ENCODE measurements at regions not wholly inside any gene's neighbourhood (a gene's known extent, or its start where the extent isn't known, plus 50 kb on each side); places are given as distances from the start of the nearest gene placed in this dataset.

GRCh38 chr6:110039981-110040383, 61.9 kb downstream of the GPR6 start:
- peak overlapping the region in 10 of 12 donors; percentile 11 to 47 (median 31) for H3K4me3 ChIP-seq
- peak overlapping the region in 1 of 12 donors; percentile 59 for H3K27ac ChIP-seq
- DNase-seq, result no peak
- peaks cover 0 to 10% (median 0%) of the 10 kb centered on the region in 12 donors for H3K4me1 ChIP-seq
- TF ChIP-seq POLR2A (IDR thresholded peaks at IDR 0.05), result no peak
- TF ChIP-seq, protein P1, sequence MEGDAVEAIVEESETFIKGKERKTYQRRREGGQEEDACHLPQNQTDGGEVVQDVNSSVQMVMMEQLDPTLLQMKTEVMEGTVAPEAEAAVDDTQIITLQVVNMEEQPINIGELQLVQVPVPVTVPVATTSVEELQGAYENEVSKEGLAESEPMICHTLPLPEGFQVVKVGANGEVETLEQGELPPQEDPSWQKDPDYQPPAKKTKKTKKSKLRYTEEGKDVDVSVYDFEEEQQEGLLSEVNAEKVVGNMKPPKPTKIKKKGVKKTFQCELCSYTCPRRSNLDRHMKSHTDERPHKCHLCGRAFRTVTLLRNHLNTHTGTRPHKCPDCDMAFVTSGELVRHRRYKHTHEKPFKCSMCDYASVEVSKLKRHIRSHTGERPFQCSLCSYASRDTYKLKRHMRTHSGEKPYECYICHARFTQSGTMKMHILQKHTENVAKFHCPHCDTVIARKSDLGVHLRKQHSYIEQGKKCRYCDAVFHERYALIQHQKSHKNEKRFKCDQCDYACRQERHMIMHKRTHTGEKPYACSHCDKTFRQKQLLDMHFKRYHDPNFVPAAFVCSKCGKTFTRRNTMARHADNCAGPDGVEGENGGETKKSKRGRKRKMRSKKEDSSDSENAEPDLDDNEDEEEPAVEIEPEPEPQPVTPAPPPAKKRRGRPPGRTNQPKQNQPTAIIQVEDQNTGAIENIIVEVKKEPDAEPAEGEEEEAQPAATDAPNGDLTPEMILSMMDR (IDR thresholded peaks at IDR 0.05), result peak in 5 of 12 donors; percentile 8 to 36 (median 26)
- no peaks in the 10 kb centered on the region for H3K9me3 ChIP-seq
- intact Hi-C loops (cut with DNase I), result loop anchor here (1.0 to 10.0 kb wide), 9 partner anchors 245 to 513 kb away; no protein-coding TSS in a partner anchor
- no peaks in the 10 kb centered on the region for H3K27me3 ChIP-seq
- ATAC-seq, result peak; percentile 28 to 64 (median 42)
- H3K36me3 ChIP-seq, result no peaks in the 10 kb centered on the region
- 14 to 32% (median 21%) methylated on average over 15 of the region's 15 CpGs for WGBS, 4 donors

- ATAC-seq (no peak), DNase-seq (no peak)
- intact Hi-C loops (cut with DNase I), result loop anchor here in 7 of 10 donors (1.0 to 10.0 kb wide), 6 partner anchors 335 to 514 kb away; no protein-coding TSS in a partner anchor
- peaks cover 0 to 2% (median 0%) of the 10 kb centered on the region in 12 donors for H3K9me3 ChIP-seq
- H3K4me1 ChIP-seq, result peaks cover 0 to 10% (median 0%) of the 10 kb centered on the region in 12 donors
- H3K27me3 ChIP-seq, result no peaks in the 10 kb centered on the region
- H3K4me3 ChIP-seq, result no peak overlapping the region
- H3K36me3 ChIP-seq, result no peaks in the 10 kb centered on the region
- 70 to 82% (median 76%) methylated on average over 7 of the region's 7 CpGs for WGBS, 4 donors
- no peak overlapping the region for H3K27ac ChIP-seq
- TF ChIP-seq, protein P1 (IDR thresholded peaks at IDR 0.05), result no peak
These were observed 62.6 kb downstream of the GPR6 start for GRCh38 chr6:110040716-110041115.

- peaks cover 0 to 10% (median 0%) of the 10 kb centered on the region in 12 donors for H3K4me1 ChIP-seq
- intact Hi-C loops (cut with DNase I), result loop anchor here in 7 of 10 donors (2.0 to 10.0 kb wide), 5 partner anchors 336 to 514 kb away; no protein-coding TSS in a partner anchor
- TF ChIP-seq, protein P1 (IDR thresholded peaks at IDR 0.05), result no peak
- no peak for TF ChIP-seq POLR2A (IDR thresholded peaks at IDR 0.05)
- no peak overlapping the region for H3K4me3 ChIP-seq
- DNase-seq (no peak), ATAC-seq (no peak)
- WGBS, 4 donors, result 51 to 67% (median 58%) methylated on average over 2 of the region's 2 CpGs
- H3K27ac ChIP-seq, result no peak overlapping the region
- no peaks in the 10 kb centered on the region for H3K36me3 ChIP-seq
- H3K27me3 ChIP-seq, result no peaks in the 10 kb centered on the region
- H3K9me3 ChIP-seq, result peaks cover 0 to 6% (median 0%) of the 10 kb centered on the region in 12 donors
These were observed 63.0 kb downstream of the GPR6 start for GRCh38 chr6:110041126-110041525.

DNA sequence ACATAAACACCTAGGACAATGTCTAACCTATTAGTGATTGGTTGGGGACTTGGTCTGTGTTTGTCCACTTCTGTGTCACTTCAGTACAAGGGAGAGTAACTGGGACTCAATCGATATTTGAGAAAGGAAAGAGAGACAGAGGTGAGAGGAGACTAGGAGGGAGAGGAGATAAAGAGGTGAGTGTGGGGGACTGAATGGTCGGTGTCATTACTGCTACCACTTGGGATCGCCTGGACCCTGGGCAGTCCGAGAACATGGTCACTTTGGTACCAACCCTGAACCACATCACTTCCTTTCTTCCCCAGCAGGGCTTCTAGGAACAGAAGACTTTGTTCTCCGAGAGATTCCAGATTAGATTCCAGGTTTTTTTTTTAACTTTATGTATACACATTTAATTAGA, 63.7 kb downstream of the GPR6 start:
- Histone ChIP-seq H3K36me3 (no peaks in the 10 kb centered on the region), H3K4me3 (no peak overlapping the region), H3K4me1 (peaks cover 0 to 10% (median 0%) of the 10 kb centered on the region in 12 donors), H3K27ac (no peak overlapping the region), H3K27me3 (no peaks in the 10 kb centered on the region), H3K9me3 (peaks cover 0 to 6% (median 0%) of the 10 kb centered on the region in 12 donors)
- intact Hi-C loops (cut with DNase I), result loop anchor here in 7 of 10 donors (2.0 to 10.0 kb wide), 5 partner anchors 337 to 515 kb away; no protein-coding TSS in a partner anchor
- 73 to 78% (median 76%) methylated on average over 5 of the region's 5 CpGs for WGBS, 4 donors
- DNase-seq (no peak), ATAC-seq (no peak)
- no peak for TF ChIP-seq POLR2A (IDR thresholded peaks at IDR 0.05)
- TF ChIP-seq, protein P1 (IDR thresholded peaks at IDR 0.05), result no peak
